ENCODE measurements at regions not wholly inside any gene's neighbourhood (a gene's known extent, or its start where the extent isn't known, plus 50 kb on each side); places are given as distances from the start of the nearest gene placed in this dataset.

DNA sequence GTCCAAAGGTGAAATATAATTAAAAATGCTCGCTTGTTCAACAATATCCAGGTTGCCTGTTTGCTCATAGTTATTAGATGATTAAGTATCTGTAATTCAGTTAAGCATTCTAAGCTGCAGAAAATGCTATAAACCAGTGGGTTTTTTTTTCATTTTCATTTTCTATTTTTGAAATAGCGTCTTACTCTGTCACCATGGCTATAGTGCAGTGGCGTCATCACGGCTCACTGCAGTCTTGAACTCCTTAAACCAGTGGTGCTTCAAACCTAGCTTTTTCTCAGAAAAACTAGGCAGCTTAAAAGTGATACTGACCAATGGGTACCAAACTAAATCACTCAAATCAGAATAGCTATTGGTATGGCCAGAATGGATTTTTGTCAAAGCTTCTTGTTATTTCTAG, 925.2 kb downstream of the TSN start:
- no peaks in the 10 kb centered on the region for H3K9me1 ChIP-seq (ENCODE audit: control insufficient read depth, insufficient read depth, low read length)
- DNase-seq (ENCODE audit: extremely low read depth in 1 of 4, low spot score in 3 of 4), result no peak
- no peaks in the 10 kb centered on the region for H3K27me3 ChIP-seq (ENCODE audit: control insufficient read depth in 2 of 2, insufficient read depth in 2 of 2, low read length in 2 of 2)
- no peak overlapping the region for H3K27ac ChIP-seq (ENCODE audit: extremely low read depth, low read depth, low read length)
- H3K4me3 ChIP-seq, result no peak overlapping the region
- CTCF ChIA-PET (ENCODE audit: low intra/inter-chr PET ratio), result no interaction called here
- no peaks in the 10 kb centered on the region for H3K36me3 ChIP-seq (ENCODE audit: control insufficient read depth, insufficient read depth, low read length)
- in situ Hi-C loops (cut with MboI) (no loop called here), intact Hi-C loops (cut with micrococcal nuclease) (no loop called here)
- FAIRE-seq, result no peak
- 0% methylated on average over 4 of the region's 4 CpGs for WGBS (ENCODE audit: insufficient coverage, low coverage, missing lambda C conversion rate)
- no peak overlapping the region for H3K9ac ChIP-seq (ENCODE audit: insufficient read depth in 1 of 2, low read depth in 2 of 2, low read length in 2 of 2)
- no peak overlapping the region for H2AFZ ChIP-seq (ENCODE audit: low read depth, low read length)
- POLR2A ChIA-PET, result no interaction called here
- H3K9me3 ChIP-seq (replicated peaks; ENCODE audit: control insufficient read depth, insufficient read depth, low read depth, low read length), result no peaks in the 10 kb centered on the region
- ATAC-seq, result no peak
- no TSS peak for BruUV-seq (replicated peaks)
- H3K4me1 ChIP-seq (replicated peaks in 1 of 2; ENCODE audit: control insufficient read depth in 2 of 2, insufficient read depth in 2 of 2, low read length in 2 of 2), result no peaks in the 10 kb centered on the region
- H3K4me2 ChIP-seq (ENCODE audit: insufficient read depth, low read length), result no peak overlapping the region
- H3K79me2 ChIP-seq (ENCODE audit: control insufficient read depth, insufficient read depth, low read length), result no peaks in the 10 kb centered on the region
- H4K20me1 ChIP-seq (replicated peaks; ENCODE audit: control insufficient read depth, insufficient read depth, low read length), result no peaks in the 10 kb centered on the region
- TF ChIP-seq KLF10 (CRISPR knock-in tag; IDR thresholded peaks at IDR 0.05) (no peak), MCM5 (IDR thresholded peaks at IDR 0.05; ENCODE audit: low read depth) (no peak), CREBBP (IDR thresholded peaks at IDR 0.05; ENCODE audit: low read depth, low read length) (no peak), CAMTA2 (CRISPR knock-in tag; conservative IDR thresholded peaks at IDR 0.05) (no peak), PHB2 (IDR thresholded peaks at IDR 0.05; ENCODE audit: low read depth) (no peak), TEAD4 (IDR thresholded peaks at IDR 0.05; ENCODE audit: low read length) (no peak), TEAD4 (CRISPR knock-in tag; IDR thresholded peaks at IDR 0.05; ENCODE audit: borderline replicate concordance) (no peak), HDAC1 (IDR thresholded peaks at IDR 0.05) (no peak)
- TF ChIP-seq, protein P1, sequence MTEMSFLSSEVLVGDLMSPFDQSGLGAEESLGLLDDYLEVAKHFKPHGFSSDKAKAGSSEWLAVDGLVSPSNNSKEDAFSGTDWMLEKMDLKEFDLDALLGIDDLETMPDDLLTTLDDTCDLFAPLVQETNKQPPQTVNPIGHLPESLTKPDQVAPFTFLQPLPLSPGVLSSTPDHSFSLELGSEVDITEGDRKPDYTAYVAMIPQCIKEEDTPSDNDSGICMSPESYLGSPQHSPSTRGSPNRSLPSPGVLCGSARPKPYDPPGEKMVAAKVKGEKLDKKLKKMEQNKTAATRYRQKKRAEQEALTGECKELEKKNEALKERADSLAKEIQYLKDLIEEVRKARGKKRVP (CRISPR knock-in tag; IDR thresholded peaks at IDR 0.05), result no peak
- TF ChIP-seq, protein P2, sequence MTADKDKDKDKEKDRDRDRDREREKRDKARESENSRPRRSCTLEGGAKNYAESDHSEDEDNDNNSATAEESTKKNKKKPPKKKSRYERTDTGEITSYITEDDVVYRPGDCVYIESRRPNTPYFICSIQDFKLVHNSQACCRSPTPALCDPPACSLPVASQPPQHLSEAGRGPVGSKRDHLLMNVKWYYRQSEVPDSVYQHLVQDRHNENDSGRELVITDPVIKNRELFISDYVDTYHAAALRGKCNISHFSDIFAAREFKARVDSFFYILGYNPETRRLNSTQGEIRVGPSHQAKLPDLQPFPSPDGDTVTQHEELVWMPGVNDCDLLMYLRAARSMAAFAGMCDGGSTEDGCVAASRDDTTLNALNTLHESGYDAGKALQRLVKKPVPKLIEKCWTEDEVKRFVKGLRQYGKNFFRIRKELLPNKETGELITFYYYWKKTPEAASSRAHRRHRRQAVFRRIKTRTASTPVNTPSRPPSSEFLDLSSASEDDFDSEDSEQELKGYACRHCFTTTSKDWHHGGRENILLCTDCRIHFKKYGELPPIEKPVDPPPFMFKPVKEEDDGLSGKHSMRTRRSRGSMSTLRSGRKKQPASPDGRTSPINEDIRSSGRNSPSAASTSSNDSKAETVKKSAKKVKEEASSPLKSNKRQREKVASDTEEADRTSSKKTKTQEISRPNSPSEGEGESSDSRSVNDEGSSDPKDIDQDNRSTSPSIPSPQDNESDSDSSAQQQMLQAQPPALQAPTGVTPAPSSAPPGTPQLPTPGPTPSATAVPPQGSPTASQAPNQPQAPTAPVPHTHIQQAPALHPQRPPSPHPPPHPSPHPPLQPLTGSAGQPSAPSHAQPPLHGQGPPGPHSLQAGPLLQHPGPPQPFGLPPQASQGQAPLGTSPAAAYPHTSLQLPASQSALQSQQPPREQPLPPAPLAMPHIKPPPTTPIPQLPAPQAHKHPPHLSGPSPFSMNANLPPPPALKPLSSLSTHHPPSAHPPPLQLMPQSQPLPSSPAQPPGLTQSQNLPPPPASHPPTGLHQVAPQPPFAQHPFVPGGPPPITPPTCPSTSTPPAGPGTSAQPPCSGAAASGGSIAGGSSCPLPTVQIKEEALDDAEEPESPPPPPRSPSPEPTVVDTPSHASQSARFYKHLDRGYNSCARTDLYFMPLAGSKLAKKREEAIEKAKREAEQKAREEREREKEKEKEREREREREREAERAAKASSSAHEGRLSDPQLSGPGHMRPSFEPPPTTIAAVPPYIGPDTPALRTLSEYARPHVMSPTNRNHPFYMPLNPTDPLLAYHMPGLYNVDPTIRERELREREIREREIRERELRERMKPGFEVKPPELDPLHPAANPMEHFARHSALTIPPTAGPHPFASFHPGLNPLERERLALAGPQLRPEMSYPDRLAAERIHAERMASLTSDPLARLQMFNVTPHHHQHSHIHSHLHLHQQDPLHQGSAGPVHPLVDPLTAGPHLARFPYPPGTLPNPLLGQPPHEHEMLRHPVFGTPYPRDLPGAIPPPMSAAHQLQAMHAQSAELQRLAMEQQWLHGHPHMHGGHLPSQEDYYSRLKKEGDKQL (CRISPR knock-in tag; IDR thresholded peaks at IDR 0.05; ENCODE audit: borderline replicate concordance), result no peak
- TF ChIP-seq, protein P3, sequence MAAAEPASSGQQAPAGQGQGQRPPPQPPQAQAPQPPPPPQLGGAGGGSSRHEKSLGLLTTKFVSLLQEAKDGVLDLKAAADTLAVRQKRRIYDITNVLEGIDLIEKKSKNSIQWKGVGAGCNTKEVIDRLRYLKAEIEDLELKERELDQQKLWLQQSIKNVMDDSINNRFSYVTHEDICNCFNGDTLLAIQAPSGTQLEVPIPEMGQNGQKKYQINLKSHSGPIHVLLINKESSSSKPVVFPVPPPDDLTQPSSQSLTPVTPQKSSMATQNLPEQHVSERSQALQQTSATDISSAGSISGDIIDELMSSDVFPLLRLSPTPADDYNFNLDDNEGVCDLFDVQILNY (CRISPR knock-in tag; IDR thresholded peaks at IDR 0.05), result no peak
- TF ChIP-seq, protein P4, sequence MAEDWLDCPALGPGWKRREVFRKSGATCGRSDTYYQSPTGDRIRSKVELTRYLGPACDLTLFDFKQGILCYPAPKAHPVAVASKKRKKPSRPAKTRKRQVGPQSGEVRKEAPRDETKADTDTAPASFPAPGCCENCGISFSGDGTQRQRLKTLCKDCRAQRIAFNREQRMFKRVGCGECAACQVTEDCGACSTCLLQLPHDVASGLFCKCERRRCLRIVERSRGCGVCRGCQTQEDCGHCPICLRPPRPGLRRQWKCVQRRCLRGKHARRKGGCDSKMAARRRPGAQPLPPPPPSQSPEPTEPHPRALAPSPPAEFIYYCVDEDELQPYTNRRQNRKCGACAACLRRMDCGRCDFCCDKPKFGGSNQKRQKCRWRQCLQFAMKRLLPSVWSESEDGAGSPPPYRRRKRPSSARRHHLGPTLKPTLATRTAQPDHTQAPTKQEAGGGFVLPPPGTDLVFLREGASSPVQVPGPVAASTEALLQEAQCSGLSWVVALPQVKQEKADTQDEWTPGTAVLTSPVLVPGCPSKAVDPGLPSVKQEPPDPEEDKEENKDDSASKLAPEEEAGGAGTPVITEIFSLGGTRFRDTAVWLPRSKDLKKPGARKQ (CRISPR knock-in tag; IDR thresholded peaks at IDR 0.05), result no peak
